Heart left ventricle (tissue), 16 donors: ENCODE measurements at regions not wholly inside any gene's neighbourhood (a gene's known extent, or its start where the extent isn't known, plus 50 kb on each side); places are given as distances from the start of the nearest gene placed in this dataset.

Experiments
- ATAC-seq, 4 donors: fragments of 200-7000 bp; cut with Tn5 transposase; one replicate each; pipeline ENCODE4 v1.9.1; 2020 to 2022; ENCODE audit warnings: moderate library complexity in 4 of 4, mild to moderate bottlenecking in 3 of 4, moderate number of reproducible peaks in 1 of 4
- DNase-seq, 5 donors: peaks; one replicate each; pipeline ENCODE4 v3.0.0-alpha.2; 2020
- H3K27ac ChIP-seq, 12 donors: fragments of 200-600 bp; sonication (generic) in 4 of 12; one replicate each; pipeline versions ENCODE4 v1.5.0 to v1.8.0; 2016 to 2022; ENCODE audit warnings: mild to moderate bottlenecking in 2 of 12
- H3K27me3 ChIP-seq, 9 donors: fragments of 200-600 bp; sonication (generic) in 2 of 9; one replicate each; pipeline versions ENCODE4 v1.5.1 to v1.8.0; 2016 to 2022; ENCODE audit warnings: mild to moderate bottlenecking in 3 of 9
- H3K36me3 ChIP-seq, 9 donors: fragments of 200-600 bp; sonication (generic) in 2 of 9; one replicate each; pipeline versions ENCODE4 v1.5.0 to v1.8.0; 2018 to 2022; ENCODE audit warnings: mild to moderate bottlenecking in 2 of 9
- H3K4me1 ChIP-seq, 12 donors: fragments of 200-600 bp; sonication (generic) in 4 of 12; one replicate each; pipeline versions ENCODE4 v1.5.0 to v1.8.0; 2016 to 2022; ENCODE audit warnings: mild to moderate bottlenecking in 3 of 12
- H3K4me3 ChIP-seq, 12 donors: fragments of 200-600 bp; sonication (generic) in 4 of 12; one replicate each; pipeline versions ENCODE4 v1.5.0 to v1.8.0; 2017 to 2022; ENCODE audit warnings: mild to moderate bottlenecking in 9 of 12, moderate library complexity in 4 of 12
- H3K9me3 ChIP-seq, 12 donors: fragments of 200-600 bp; sonication (generic) in 4 of 12; one replicate each; pipeline versions ENCODE4 v1.5.0 to v1.8.0; 2016 to 2022; ENCODE audit warnings: mild to moderate bottlenecking in 1 of 12
- POLR2A ChIP-seq, 2 donors: fragments of 450-650 bp; IDR thresholded peaks; one replicate each; pipeline ENCODE4 v1.6.1; 2017; ENCODE audit warnings: antibody characterized with exemption in 2 of 2, mild to moderate bottlenecking in 2 of 2, moderate library complexity in 2 of 2
- WGBS, 4 donors: extraction: QIAGEN DNeasy Blood & Tissue Kit in 2 of 4; methylation state at CpG; one replicate each; pipeline versions ENCODE4 v1.1.5 to v1.1.7; 2013 to 2018; 5-methylcytosine and 5-hydroxymethylcytosine counted together
- intact Hi-C, 10 donors: fragments of 100-400 bp; cut with DNase I; formaldehyde crosslinking; loops; one replicate each; pipeline versions ENCODE4 v1.11.1 to v1.14.2; 2022
- TF ChIP-seq, protein P1 (sequence below), 12 donors: fragments of 200-600 bp; sonication (generic) in 4 of 12; IDR thresholded peaks; one replicate each; pipeline versions ENCODE4 v1.5.0 to v1.8.0; 2018 to 2022; ENCODE audit warnings: antibody characterized with exemption in 12 of 12, mild to moderate bottlenecking in 5 of 12
- donor health status: ischemic (EF 13 %, LVEDD 7.1; RV severe dilation, severe dysfunction).
- donor health status: healthy with polysubstance abuse.
- donor health status: DM: no; HTN: yes; CAD: no.
- donor health status: DM: no; HTN: no; CAD: no.
- donor health status: ischemic (EF 25% LVEDD 6.9; RV normal size, moderate dysfunction).
- donor health status: ischemic (EF 25% LVEDD 5.7; RV mildly dilated, moderate dysfunction).
- donor health status: healthy.
- donor health status: DM: yes; HTN: yes; CAD: no.
- donor health status: ischemic (EF 35%, LVEDD 5.7; RV mildly dilated, moderate dysfunction).
- donor health status: nonischemic (EF 11% LVEDD 7.7; RV severe dilation, severe dysfunction).
- donor health status: DM: yes; HTN: yes; CAD: no.
- donor health status: PGD.
- donor health status: ischemic (EF 29% LVEDD 5.4; RV normal size, mild dysfunction).
- donor health status: nonischemic (EF 23%, LVEDD 6.1; RV moderate dilation, normal function).

- Histone ChIP-seq H3K9me3 (no peaks in the 10 kb centered on the region), H3K27ac (no peak overlapping the region), H3K4me1 (no peaks in the 10 kb centered on the region), H3K27me3 (no peaks in the 10 kb centered on the region), H3K4me3 (no peak overlapping the region), H3K36me3 (no peaks in the 10 kb centered on the region)
- ATAC-seq (no peak), DNase-seq (no peak)
- 81 to 96% (median 87%) methylated on average over 1 of the region's 1 CpG for whole genome bisulfite sequencing, 4 donors
- TF ChIP-seq, protein P1, sequence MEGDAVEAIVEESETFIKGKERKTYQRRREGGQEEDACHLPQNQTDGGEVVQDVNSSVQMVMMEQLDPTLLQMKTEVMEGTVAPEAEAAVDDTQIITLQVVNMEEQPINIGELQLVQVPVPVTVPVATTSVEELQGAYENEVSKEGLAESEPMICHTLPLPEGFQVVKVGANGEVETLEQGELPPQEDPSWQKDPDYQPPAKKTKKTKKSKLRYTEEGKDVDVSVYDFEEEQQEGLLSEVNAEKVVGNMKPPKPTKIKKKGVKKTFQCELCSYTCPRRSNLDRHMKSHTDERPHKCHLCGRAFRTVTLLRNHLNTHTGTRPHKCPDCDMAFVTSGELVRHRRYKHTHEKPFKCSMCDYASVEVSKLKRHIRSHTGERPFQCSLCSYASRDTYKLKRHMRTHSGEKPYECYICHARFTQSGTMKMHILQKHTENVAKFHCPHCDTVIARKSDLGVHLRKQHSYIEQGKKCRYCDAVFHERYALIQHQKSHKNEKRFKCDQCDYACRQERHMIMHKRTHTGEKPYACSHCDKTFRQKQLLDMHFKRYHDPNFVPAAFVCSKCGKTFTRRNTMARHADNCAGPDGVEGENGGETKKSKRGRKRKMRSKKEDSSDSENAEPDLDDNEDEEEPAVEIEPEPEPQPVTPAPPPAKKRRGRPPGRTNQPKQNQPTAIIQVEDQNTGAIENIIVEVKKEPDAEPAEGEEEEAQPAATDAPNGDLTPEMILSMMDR (IDR thresholded peaks at IDR 0.05): no peak
- no peak for TF ChIP-seq POLR2A (IDR thresholded peaks at IDR 0.05)
- intact Hi-C loops: no loop called here
Observed at GRCh38 chr1:187228790-187229189, 400.0 kb downstream of the PLA2G4A start.

- TF ChIP-seq, protein P1 (IDR thresholded peaks at IDR 0.05): no peak
- no peak for TF ChIP-seq POLR2A (IDR thresholded peaks at IDR 0.05)
- no peaks in the 10 kb centered on the region for H3K4me1 ChIP-seq
- H3K9me3 ChIP-seq: no peaks in the 10 kb centered on the region
- DNase-seq: no peak
- intact Hi-C loops: no loop called here
- H3K36me3 ChIP-seq: no peaks in the 10 kb centered on the region
- no peak overlapping the region for H3K27ac ChIP-seq
- no peak overlapping the region for H3K4me3 ChIP-seq
- H3K27me3 ChIP-seq: no peaks in the 10 kb centered on the region
- ATAC-seq: no peak
Observed at GRCh38 chr1:187229496-187229895, 400.7 kb downstream of the PLA2G4A start.

GRCh38 chr1:187234706-187235105 lies 406.0 kb downstream of the PLA2G4A start:
- Histone ChIP-seq H3K27ac (no peak overlapping the region), H3K36me3 (no peaks in the 10 kb centered on the region), H3K27me3 (no peaks in the 10 kb centered on the region), H3K4me1 (no peaks in the 10 kb centered on the region), H3K9me3 (no peaks in the 10 kb centered on the region), H3K4me3 (no peak overlapping the region)
- ATAC-seq: no peak
- DNase-seq: no peak
- intact Hi-C loops: no loop called here
- WGBS, 4 donors: 44 to 73% (median 57%) methylated on average over 1 of the region's 1 CpG
- TF ChIP-seq, protein P1 (IDR thresholded peaks at IDR 0.05): no peak
- TF ChIP-seq POLR2A (IDR thresholded peaks at IDR 0.05): no peak

DNA sequence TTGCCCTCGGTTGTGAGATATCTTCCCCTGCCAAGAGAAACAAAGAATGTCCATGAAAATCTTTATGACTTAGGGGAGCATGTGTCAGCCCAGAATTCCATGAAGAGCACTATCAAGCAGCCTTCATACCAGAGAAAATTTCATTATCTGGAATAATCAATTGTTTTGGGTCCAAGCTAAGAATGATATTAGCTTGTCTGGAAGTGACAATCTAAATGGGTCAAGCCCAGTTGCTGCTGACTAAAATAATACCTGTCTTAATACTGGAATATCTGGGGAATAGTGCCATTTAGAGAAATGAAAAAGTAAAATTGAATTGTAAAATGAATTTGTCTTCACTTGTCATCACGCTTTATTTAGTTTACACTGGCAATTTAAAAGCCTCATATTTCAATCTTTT lies 407.4 kb downstream of the PLA2G4A start:
- Histone ChIP-seq H3K27ac (peak overlapping the region in 4 of 12 donors; percentile 6 to 56 (median 26)), H3K4me1 (no peaks in the 10 kb centered on the region), H3K36me3 (no peaks in the 10 kb centered on the region), H3K4me3 (no peak overlapping the region), H3K9me3 (no peaks in the 10 kb centered on the region), H3K27me3 (no peaks in the 10 kb centered on the region)
- DNase-seq (no peak), ATAC-seq (no peak)
- TF ChIP-seq POLR2A (IDR thresholded peaks at IDR 0.05): no peak
- TF ChIP-seq, protein P1 (IDR thresholded peaks at IDR 0.05): no peak
- WGBS, 4 donors: 53 to 66% (median 62%) methylated on average over 2 of the region's 2 CpGs
- intact Hi-C loops: no loop called here
